ENCODE measurements at regions not wholly inside any gene's neighbourhood (a gene's known extent, or its start where the extent isn't known, plus 50 kb on each side); places are given as distances from the start of the nearest gene placed in this dataset.

DNA sequence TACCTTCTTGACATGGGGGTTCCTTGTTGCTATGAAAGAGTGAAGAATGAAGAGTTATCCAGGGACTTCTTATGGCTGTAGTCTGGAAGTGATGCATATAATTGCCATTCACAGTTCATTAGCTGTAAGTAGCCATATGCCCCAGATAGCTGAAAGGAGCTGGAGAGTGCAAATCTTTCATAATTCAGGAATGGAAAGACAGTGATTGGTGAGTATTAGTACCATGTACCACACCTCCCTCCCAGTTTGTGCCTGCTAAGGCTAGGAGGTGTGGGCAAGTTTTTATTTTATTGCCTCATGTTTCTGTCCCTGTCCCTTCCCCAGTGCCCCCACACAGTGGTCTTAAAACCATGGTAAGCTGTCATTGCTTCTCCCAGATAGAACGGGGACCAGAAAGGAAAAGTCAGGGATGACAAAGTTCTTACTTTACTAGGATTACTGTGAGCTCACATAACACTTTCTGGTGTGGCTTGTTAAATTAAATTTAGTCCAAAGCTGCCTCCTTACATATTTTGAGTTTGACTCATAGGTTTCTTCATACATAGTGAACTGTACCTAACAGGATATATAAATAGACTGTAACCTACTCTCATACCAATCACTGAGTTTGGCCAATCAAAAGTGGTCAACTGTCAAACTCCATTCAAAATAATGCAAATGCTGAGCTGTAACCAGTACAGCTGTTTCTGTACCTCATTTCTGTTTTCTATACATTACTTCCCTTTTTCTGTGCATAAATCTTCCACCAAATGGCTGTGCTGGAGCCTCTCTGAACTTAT lies 119.4 kb downstream of the RFPL4B start:
- Histone ChIP-seq H3K4me3 (replicated peaks in 1 of 3; ENCODE audit: insufficient read depth in 1 of 3, low read depth in 1 of 3, low read length in 3 of 3) (no peak overlapping the region), H4K20me1 (replicated peaks; ENCODE audit: control insufficient read depth, extremely low read depth, insufficient read depth, low read length) (no peaks in the 10 kb centered on the region), H3K79me2 (ENCODE audit: control insufficient read depth, insufficient read depth, low read length) (no peaks in the 10 kb centered on the region), H3K27me3 (ENCODE audit: control insufficient read depth in 2 of 2, insufficient read depth in 2 of 2, low read length in 2 of 2) (no peaks in the 10 kb centered on the region), H3K4me2 (ENCODE audit: insufficient read depth, low read length) (no peak overlapping the region), H2AFZ (ENCODE audit: low read depth, low read length) (no peak overlapping the region), H3K9me3 (replicated peaks; ENCODE audit: control insufficient read depth, insufficient read depth, low read length) (no peaks in the 10 kb centered on the region), H3K4me1 (ENCODE audit: control insufficient read depth, extremely low read depth, insufficient read depth, low read length) (no peaks in the 10 kb centered on the region), H3K27ac (ENCODE audit: insufficient read depth, low read depth, low read length) (no peak overlapping the region), H3K9me1 (replicated peaks; ENCODE audit: control insufficient read depth, extremely low read depth, insufficient read depth, low read length) (no peaks in the 10 kb centered on the region), H3K36me3 (ENCODE audit: control insufficient read depth in 2 of 2, extremely low read depth in 1 of 2, insufficient read depth in 2 of 2, low read length in 2 of 2) (no peaks in the 10 kb centered on the region), H3K9ac (replicated peaks; ENCODE audit: extremely low read depth, insufficient read depth, low read length) (no peak overlapping the region)
- CTCF ChIA-PET: interaction anchor here (1.2 to 1.3 kb wide), 2 partner anchors 12 to 19 kb away, joined by 3 read pairs; no protein-coding TSS in a partner anchor
- no peak for DNase-seq (ENCODE audit: low read depth, low spot score)
- no peak for FAIRE-seq
- BruUV-seq (replicated peaks): no TSS peak
- dilution Hi-C loops (cut with MboI; ENCODE audit: extremely low pct_ligation_motif_present, low sequenced_read_pairs) (no loop called here), intact Hi-C loops (cut with micrococcal nuclease) (no loop called here)
- POLR2A ChIA-PET: no interaction called here
- no peak for TF ChIP-seq POLR2AphosphoS5 (IDR thresholded peaks at IDR 0.05; ENCODE audit: insufficient read depth, low read depth, low read length)
- no peak for TF ChIP-seq POLR2A (IDR thresholded peaks at IDR 0.05; ENCODE audit: low read depth, low read length)
- TF ChIP-seq, protein P1, sequence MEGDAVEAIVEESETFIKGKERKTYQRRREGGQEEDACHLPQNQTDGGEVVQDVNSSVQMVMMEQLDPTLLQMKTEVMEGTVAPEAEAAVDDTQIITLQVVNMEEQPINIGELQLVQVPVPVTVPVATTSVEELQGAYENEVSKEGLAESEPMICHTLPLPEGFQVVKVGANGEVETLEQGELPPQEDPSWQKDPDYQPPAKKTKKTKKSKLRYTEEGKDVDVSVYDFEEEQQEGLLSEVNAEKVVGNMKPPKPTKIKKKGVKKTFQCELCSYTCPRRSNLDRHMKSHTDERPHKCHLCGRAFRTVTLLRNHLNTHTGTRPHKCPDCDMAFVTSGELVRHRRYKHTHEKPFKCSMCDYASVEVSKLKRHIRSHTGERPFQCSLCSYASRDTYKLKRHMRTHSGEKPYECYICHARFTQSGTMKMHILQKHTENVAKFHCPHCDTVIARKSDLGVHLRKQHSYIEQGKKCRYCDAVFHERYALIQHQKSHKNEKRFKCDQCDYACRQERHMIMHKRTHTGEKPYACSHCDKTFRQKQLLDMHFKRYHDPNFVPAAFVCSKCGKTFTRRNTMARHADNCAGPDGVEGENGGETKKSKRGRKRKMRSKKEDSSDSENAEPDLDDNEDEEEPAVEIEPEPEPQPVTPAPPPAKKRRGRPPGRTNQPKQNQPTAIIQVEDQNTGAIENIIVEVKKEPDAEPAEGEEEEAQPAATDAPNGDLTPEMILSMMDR (IDR thresholded peaks at IDR 0.05; ENCODE audit: extremely low read depth in 1 of 2, insufficient read depth in 1 of 2, low read depth in 1 of 2, low read length in 2 of 2): no peak
- TF ChIP-seq FOS (IDR thresholded peaks at IDR 0.05; ENCODE audit: borderline replicate concordance, insufficient read depth, low read length): no peak
- no peak for TF ChIP-seq MYC (IDR thresholded peaks at IDR 0.05; ENCODE audit: low read depth, low read length)

DNA sequence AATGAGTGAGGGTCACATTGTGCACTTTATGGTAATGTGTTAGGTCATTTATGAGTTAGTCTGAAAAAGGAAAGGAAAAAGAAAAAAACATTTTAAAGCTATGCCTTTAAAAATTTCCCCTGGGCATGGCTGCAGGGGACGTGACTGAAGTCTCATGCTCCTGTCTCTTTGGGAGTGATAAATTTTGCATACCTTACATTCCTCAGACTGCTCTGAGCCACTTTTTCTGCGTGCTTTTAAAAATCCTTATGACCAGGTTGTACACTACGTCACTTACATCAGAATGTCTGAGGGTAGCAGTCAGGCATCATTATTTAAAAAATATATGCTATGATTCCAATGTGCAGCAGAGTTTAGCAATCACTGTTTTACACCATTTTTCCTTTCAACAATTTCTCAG lies 121.2 kb downstream of the RFPL4B start:
- DNase-seq (ENCODE audit: low read depth, low spot score): no peak
- CTCF ChIA-PET: interaction anchor here (1.0 to 1.4 kb wide), 2 partner anchors 10 to 13 kb away, joined by 5 read pairs; no protein-coding TSS in a partner anchor
- TF ChIP-seq POLR2A (IDR thresholded peaks at IDR 0.05; ENCODE audit: low read depth, low read length) (no peak), JUN (IDR thresholded peaks at IDR 0.05; ENCODE audit: borderline replicate concordance, insufficient read depth, insufficient read length, low read depth) (no peak), FOS (IDR thresholded peaks at IDR 0.05; ENCODE audit: borderline replicate concordance, insufficient read depth, low read length) (no peak), POLR2AphosphoS5 (IDR thresholded peaks at IDR 0.05; ENCODE audit: insufficient read depth, low read depth, low read length) (no peak), GATA2 (IDR thresholded peaks at IDR 0.05; ENCODE audit: insufficient read depth, insufficient read length, low read depth, low read length) (no peak), MYC (IDR thresholded peaks at IDR 0.05; ENCODE audit: low read depth, low read length) (no peak), EZH2 (IDR thresholded peaks at IDR 0.05; ENCODE audit: borderline replicate concordance, low read depth, low read length, severe bottlenecking) (no peak)
- TF ChIP-seq, protein P2, sequence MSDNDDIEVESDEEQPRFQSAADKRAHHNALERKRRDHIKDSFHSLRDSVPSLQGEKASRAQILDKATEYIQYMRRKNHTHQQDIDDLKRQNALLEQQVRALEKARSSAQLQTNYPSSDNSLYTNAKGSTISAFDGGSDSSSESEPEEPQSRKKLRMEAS (IDR thresholded peaks at IDR 0.05; ENCODE audit: insufficient read depth, insufficient read length): no peak
- TF ChIP-seq, protein P1 (IDR thresholded peaks at IDR 0.05; ENCODE audit: extremely low read depth in 1 of 2, insufficient read depth in 1 of 2, low read depth in 1 of 2, low read length in 2 of 2): no peak
- no peak overlapping the region for H3K4me3 ChIP-seq (replicated peaks in 1 of 3; ENCODE audit: insufficient read depth in 1 of 3, low read depth in 1 of 3, low read length in 3 of 3)
- FAIRE-seq: no peak
- BruUV-seq (replicated peaks): no TSS peak
- dilution Hi-C loops (cut with MboI; ENCODE audit: extremely low pct_ligation_motif_present, low sequenced_read_pairs): no loop called here
- no peaks in the 10 kb centered on the region for H3K79me2 ChIP-seq (ENCODE audit: control insufficient read depth, insufficient read depth, low read length)
- POLR2A ChIA-PET: no interaction called here
- no peaks in the 10 kb centered on the region for H3K4me1 ChIP-seq (ENCODE audit: control insufficient read depth, extremely low read depth, insufficient read depth, low read length)
- no peak overlapping the region for H2AFZ ChIP-seq (ENCODE audit: low read depth, low read length)
- no peaks in the 10 kb centered on the region for H3K9me1 ChIP-seq (replicated peaks; ENCODE audit: control insufficient read depth, extremely low read depth, insufficient read depth, low read length)
- H3K36me3 ChIP-seq (ENCODE audit: control insufficient read depth in 2 of 2, extremely low read depth in 1 of 2, insufficient read depth in 2 of 2, low read length in 2 of 2): no peaks in the 10 kb centered on the region
- no peaks in the 10 kb centered on the region for H3K27me3 ChIP-seq (ENCODE audit: control insufficient read depth in 2 of 2, insufficient read depth in 2 of 2, low read length in 2 of 2)
- no peaks in the 10 kb centered on the region for H3K9me3 ChIP-seq (replicated peaks; ENCODE audit: control insufficient read depth, insufficient read depth, low read length)
- H3K4me2 ChIP-seq (ENCODE audit: insufficient read depth, low read length): no peak overlapping the region
- H4K20me1 ChIP-seq (replicated peaks; ENCODE audit: control insufficient read depth, extremely low read depth, insufficient read depth, low read length): no peaks in the 10 kb centered on the region
- no peak overlapping the region for H3K27ac ChIP-seq (ENCODE audit: insufficient read depth, low read depth, low read length)
- no peak overlapping the region for H3K9ac ChIP-seq (replicated peaks; ENCODE audit: extremely low read depth, insufficient read depth, low read length)
- intact Hi-C loops (cut with micrococcal nuclease): no loop called here

All from endothelial cell of umbilical vein (primary cell).